H1 (cell line): ENCODE measurements at regions not wholly inside any gene's neighbourhood (a gene's known extent, or its start where the extent isn't known, plus 50 kb on each side); places are given as distances from the start of the nearest gene placed in this dataset.

Experiments
- CTCF ChIA-PET: fragments of 300-600 bp; sonication (Branson Sonifier 250); formaldehyde crosslinking; loops from one replicate; lab custom pipeline; 2021; ENCODE audit not compliant: partially characterized antibody; lab: Charles Lee
- POLR2A ChIA-PET: fragments of 300-600 bp; sonication (Branson Sonifier 250); formaldehyde crosslinking; loops from one replicate; lab custom pipeline; 2021; ENCODE audit warnings: inconsistent platforms; ENCODE audit not compliant: partially characterized antibody; lab: Charles Lee
- DNase-seq, 2 experiments: peaks; one replicate each; pipeline versions ENCODE4 v3.0.0 to v3.0.0-alpha.2; 2010 to 2022; ENCODE audit warnings: low spot score in 2 of 2, low read depth in 1 of 2, mixed read lengths in 1 of 2
- FAIRE-seq: peaks from 2 replicates; lab custom pipeline; 2011; peaks lifted over from hg19 to GRCh38; lab: Jason Lieb, UNC
- H2AFZ ChIP-seq: 2 replicates; pipeline ENCODE4 v1.8.1; 2012; ENCODE audit warnings: low read length, inconsistent platforms
- H2AK5ac ChIP-seq: 2 replicates; pipeline ENCODE4 v1.6.1; 2013; ENCODE audit warnings: low read depth, low read length
- H2BK120ac ChIP-seq: replicated peaks from 2 replicates; pipeline ENCODE3; 2013; ENCODE audit warnings: low read depth, low read length, inconsistent platforms
- H2BK12ac ChIP-seq: 2 replicates; pipeline ENCODE4 v1.6.1; 2013; ENCODE audit warnings: low read depth, low read length
- H2BK15ac ChIP-seq: 2 replicates; pipeline ENCODE4 v1.6.1; 2013; ENCODE audit warnings: low read length
- H2BK20ac ChIP-seq: 2 replicates; pipeline ENCODE4 v1.6.1; 2013; ENCODE audit warnings: low read length
- H2BK5ac ChIP-seq: 2 replicates; pipeline ENCODE4 v1.6.1; 2013; ENCODE audit warnings: low read depth, low read length
- H3K14ac ChIP-seq: 2 replicates; pipeline ENCODE4 v1.6.1; 2013; ENCODE audit warnings: inconsistent platforms; ENCODE audit not compliant: insufficient read length
- H3K18ac ChIP-seq: 2 replicates; pipeline ENCODE4 v1.6.1; 2013; ENCODE audit warnings: low read length; ENCODE audit errors: extremely low read depth
- H3K23ac ChIP-seq: 2 replicates; pipeline ENCODE4 v1.6.1; 2013; ENCODE audit warnings: inconsistent platforms; ENCODE audit not compliant: insufficient read length
- H3K23me2 ChIP-seq: 2 replicates; pipeline ENCODE4 v1.6.1; 2013; ENCODE audit warnings: low read depth, low read length
- H3K27ac ChIP-seq: 2 replicates; pipeline ENCODE4 v1.6.1; 2011; ENCODE audit warnings: low read depth, low read length, inconsistent platforms
- H3K27me3 ChIP-seq, 4 experiments: replicated peaks in 1 of 4; 1 replicate in 1 of 4; 2 replicates in 3 of 4; pipeline versions ENCODE4 v1.6.1 to v1.8.1; 2011 to 2013; ENCODE audit warnings: low read length in 3 of 4, mild to moderate bottlenecking in 3 of 4, inconsistent platforms in 2 of 4, mixed read lengths in 2 of 4, moderate library complexity in 1 of 4; ENCODE audit not compliant: control insufficient read depth in 3 of 4, insufficient read depth in 3 of 4; ENCODE audit errors: extremely low read depth in 1 of 4
- H3K36me3 ChIP-seq, 4 experiments: 2 replicates each; pipeline versions ENCODE4 v1.6.1 to v1.8.1; 2011 to 2013; ENCODE audit warnings: mild to moderate bottlenecking in 4 of 4, low read length in 3 of 4, moderate library complexity in 2 of 4, control low read depth in 1 of 4, inconsistent platforms in 1 of 4; ENCODE audit not compliant: insufficient read depth in 4 of 4, control insufficient read depth in 2 of 4
- H3K4ac ChIP-seq: replicated peaks from 2 replicates; pipeline ENCODE3; 2013; ENCODE audit warnings: low read length, low read depth, mixed read lengths, inconsistent platforms; ENCODE audit not compliant: insufficient read length
- H3K4me1 ChIP-seq, 4 experiments: replicated peaks in 1 of 4; 1 replicate in 1 of 4; 2 replicates in 3 of 4; pipeline versions ENCODE4 v1.6.1 to v1.8.1; 2011 to 2013; ENCODE audit warnings: low read length in 3 of 4, inconsistent platforms in 2 of 4, mixed read lengths in 1 of 4; ENCODE audit not compliant: insufficient read depth in 4 of 4, control insufficient read depth in 3 of 4
- H3K4me2 ChIP-seq, 2 experiments: 2 replicates each; pipeline versions ENCODE4 v1.6.1 to v1.8.1; 2011 to 2013; ENCODE audit warnings: low read depth in 2 of 2, low read length in 2 of 2, control low read depth in 1 of 2, inconsistent platforms in 1 of 2, mild to moderate bottlenecking in 1 of 2; ENCODE audit not compliant: insufficient read depth in 1 of 2
- H3K4me3 ChIP-seq, 4 experiments: fragments of 200-600, 300-600 bp in 1 of 4; sonication (generic), shearing (Covaris generic), sonication (Bioruptor Twin) in 1 of 4; 2 replicates each; pipeline versions ENCODE4 v1.5.1 to v1.8.1; 2011 to 2016; ENCODE audit warnings: low read length in 4 of 4, low read depth in 3 of 4, control low read depth in 2 of 4, inconsistent platforms in 2 of 4, mild to moderate bottlenecking in 2 of 4, mixed read lengths in 1 of 4, moderate library complexity in 1 of 4; ENCODE audit not compliant: insufficient read depth in 2 of 4; ENCODE audit errors: extremely low read depth in 1 of 4
- H3K56ac ChIP-seq: replicated peaks from 2 replicates; pipeline ENCODE3; 2013; ENCODE audit warnings: low read depth, mild to moderate bottlenecking, mixed read lengths, low read length, inconsistent platforms; ENCODE audit not compliant: insufficient read length
- H3K79me1 ChIP-seq: 2 replicates; pipeline ENCODE4 v1.6.1; 2013; ENCODE audit warnings: low read depth, low read length, control low read depth
- H3K79me2 ChIP-seq, 2 experiments: 2 replicates each; pipeline versions ENCODE4 v1.6.1 to v1.8.1; 2012 to 2013; ENCODE audit warnings: low read length in 2 of 2, mild to moderate bottlenecking in 2 of 2, inconsistent platforms in 1 of 2; ENCODE audit not compliant: insufficient read depth in 2 of 2, control insufficient read depth in 1 of 2
- H3K9ac ChIP-seq, 4 experiments: replicated peaks in 1 of 4; 1 replicate in 1 of 4; 2 replicates in 3 of 4; pipeline versions ENCODE4 v1.6.1 to v1.8.1; 2011 to 2013; ENCODE audit warnings: low read depth in 3 of 4, low read length in 3 of 4, control low read depth in 2 of 4, mild to moderate bottlenecking in 2 of 4, moderate library complexity in 2 of 4, inconsistent platforms in 1 of 4; ENCODE audit errors: extremely low read depth in 1 of 4
- H3K9me3 ChIP-seq, 2 experiments: 2 replicates each; pipeline versions ENCODE4 v1.6.1 to v1.8.1; 2012 to 2013; ENCODE audit warnings: mild to moderate bottlenecking in 2 of 2, moderate library complexity in 2 of 2, control low read depth in 1 of 2, inconsistent platforms in 1 of 2, low read depth in 1 of 2, low read length in 1 of 2, mixed read lengths in 1 of 2; ENCODE audit not compliant: insufficient read depth in 2 of 2
- H4K20me1 ChIP-seq, 2 experiments: replicated peaks in 1 of 2; 2 replicates each; pipeline versions ENCODE3 to v1.8.1; 2011 to 2013; ENCODE audit warnings: inconsistent platforms in 2 of 2, low read length in 2 of 2, mild to moderate bottlenecking in 1 of 2; ENCODE audit not compliant: insufficient read depth in 2 of 2, control insufficient read depth in 1 of 2
- H4K5ac ChIP-seq: 2 replicates; pipeline ENCODE4 v1.6.1; 2013; ENCODE audit warnings: low read length, low read depth, mixed read lengths, inconsistent platforms; ENCODE audit not compliant: insufficient read length
- H4K8ac ChIP-seq: 2 replicates; pipeline ENCODE4 v1.8.0; 2013; ENCODE audit warnings: mild to moderate bottlenecking, moderate library complexity, low read length, inconsistent platforms; ENCODE audit not compliant: insufficient read depth; ENCODE audit errors: extremely low read depth
- H4K91ac ChIP-seq: replicated peaks from 2 replicates; pipeline ENCODE3; 2013; ENCODE audit warnings: low read length, mixed read lengths, inconsistent platforms; ENCODE audit not compliant: insufficient read length
- RNF2 ChIP-seq: fragments of 200-900, 300-1000 bp; sonication (generic); IDR thresholded peaks from 2 replicates; pipeline ENCODE4 v1.7.1; 2016; ENCODE audit warnings: borderline replicate concordance, low read depth, mild to moderate bottlenecking, antibody characterized with exemption, low read length; ENCODE audit not compliant: poor library complexity, severe bottlenecking; ENCODE audit errors: missing control alignments
- SIN3A ChIP-seq, 2 experiments: IDR thresholded peaks in 1 of 2; conservative IDR thresholded peaks in 1 of 2; 2 replicates each; pipeline ENCODE4 v1.6.1; 2011 to 2012; ENCODE audit warnings: low read length in 2 of 2, improper control_type of control experiment in 1 of 2, low read depth in 1 of 2, mild to moderate bottlenecking in 1 of 2
- TAF1 ChIP-seq: IDR thresholded peaks from 2 replicates; pipeline ENCODE4 v1.6.1; 2011; ENCODE audit warnings: mild to moderate bottlenecking, low read depth, low read length
- TCF12 ChIP-seq: IDR thresholded peaks from 2 replicates; pipeline ENCODE4 v1.6.1; 2011; ENCODE audit warnings: low read depth, mild to moderate bottlenecking, low read length
- USF2 ChIP-seq: IDR thresholded peaks from 2 replicates; pipeline ENCODE4 v1.6.1; 2011; ENCODE audit warnings: low read length, improper control_type of control experiment
- WGBS, 2 experiments: shearing (Covaris generic) in 1 of 2; methylation state at CpG; one replicate each; pipeline versions ENCODE4 v1.1.6 to v1.1.7; 2013 to 2015; ENCODE audit warnings: low lambda C conversion rate in 2 of 2, mixed read lengths in 2 of 2, inconsistent platforms in 1 of 2, low coverage in 1 of 2, missing lambda C conversion rate in 1 of 2; ENCODE audit not compliant: insufficient replicate concordance in 2 of 2, insufficient coverage in 1 of 2, insufficient read length in 1 of 2; ENCODE audit errors: extremely low coverage in 1 of 2, missing lambda C conversion rate in 1 of 2; 5-methylcytosine and 5-hydroxymethylcytosine counted together
- TF ChIP-seq, protein P1 (sequence below): IDR thresholded peaks from 2 replicates; pipeline ENCODE4 v1.6.1; 2012; ENCODE audit warnings: low read length, inconsistent platforms

- Histone ChIP-seq H2AFZ (no peak overlapping the region), H4K91ac (no peak overlapping the region), H3K14ac (no peak overlapping the region), H2BK120ac (no peak overlapping the region), H3K79me1 (no peaks in the 10 kb centered on the region), H3K4me1 (no peaks in the 10 kb centered on the region), H3K9me3 (no peaks in the 10 kb centered on the region), H3K18ac (no peak overlapping the region), H3K4ac (no peak overlapping the region), H2BK5ac (no peak overlapping the region), H2BK15ac (no peak overlapping the region), H2BK20ac (no peak overlapping the region), H3K56ac (no peak overlapping the region), H3K23me2 (no peaks in the 10 kb centered on the region), H3K36me3 (no peaks in the 10 kb centered on the region), H3K23ac (no peak overlapping the region), H3K4me3 (no peak overlapping the region), H2AK5ac (no peak overlapping the region), H4K5ac (no peak overlapping the region), H2BK12ac (no peak overlapping the region), H4K20me1 (no peaks in the 10 kb centered on the region), H3K4me2 (no peak overlapping the region), H3K9ac (no peak overlapping the region), H3K27ac (no peak overlapping the region), H4K8ac (no peak overlapping the region), H3K79me2 (no peaks in the 10 kb centered on the region), H3K27me3 (no peaks in the 10 kb centered on the region)
- no peak for DNase-seq
- TF ChIP-seq, protein P1, sequence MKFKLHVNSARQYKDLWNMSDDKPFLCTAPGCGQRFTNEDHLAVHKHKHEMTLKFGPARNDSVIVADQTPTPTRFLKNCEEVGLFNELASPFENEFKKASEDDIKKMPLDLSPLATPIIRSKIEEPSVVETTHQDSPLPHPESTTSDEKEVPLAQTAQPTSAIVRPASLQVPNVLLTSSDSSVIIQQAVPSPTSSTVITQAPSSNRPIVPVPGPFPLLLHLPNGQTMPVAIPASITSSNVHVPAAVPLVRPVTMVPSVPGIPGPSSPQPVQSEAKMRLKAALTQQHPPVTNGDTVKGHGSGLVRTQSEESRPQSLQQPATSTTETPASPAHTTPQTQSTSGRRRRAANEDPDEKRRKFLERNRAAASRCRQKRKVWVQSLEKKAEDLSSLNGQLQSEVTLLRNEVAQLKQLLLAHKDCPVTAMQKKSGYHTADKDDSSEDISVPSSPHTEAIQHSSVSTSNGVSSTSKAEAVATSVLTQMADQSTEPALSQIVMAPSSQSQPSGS, result no peak
- TF ChIP-seq USF2 (no peak), TAF1 (no peak), RNF2 (no peak), SIN3A (conservative IDR thresholded peaks at IDR 0.05 in 1 of 2, IDR thresholded peaks at IDR 0.05 in 1 of 2; ENCODE audit: low read depth in 1 of 2, low read length in 2 of 2) (no peak), TCF12 (no peak)
- POLR2A ChIA-PET, result no interaction called here
- WGBS, 2 experiments, result 92% methylated on average over 2 of the region's 2 CpGs; no CpG with 5 or more reads in 1 of the 2 experiments
- CTCF ChIA-PET, result no interaction called here
- no peak for FAIRE-seq
Observed at GRCh38 chr1:190963321-190963720, 485.7 kb upstream of the BRINP3 start.
